Stimulated activated CD4-positive, alpha-beta T cell treated with anti-CD3 and anti-CD28 coated beads, Interleukin-12 subunit alpha, Interleukin-12 subunit beta, amount 100 ng/mL, for 48 hours (primary cell): ENCODE measurements at regions not wholly inside any gene's neighbourhood (a gene's known extent, or its start where the extent isn't known, plus 50 kb on each side); places are given as distances from the start of the nearest gene placed in this dataset.
"Not testable (repeated sequence)": the region's sequence is repeated elsewhere in the genome, so short reads cannot be mapped to it uniquely, and the experiment has no call there.

Source experiments
- DNase-seq, 3 donors: peaks; one replicate each; pipeline ENCODE4 v3.0.0-alpha.2; 2020; ENCODE audit warnings: low read depth in 2 of 3, low spot score in 1 of 3

DNA sequence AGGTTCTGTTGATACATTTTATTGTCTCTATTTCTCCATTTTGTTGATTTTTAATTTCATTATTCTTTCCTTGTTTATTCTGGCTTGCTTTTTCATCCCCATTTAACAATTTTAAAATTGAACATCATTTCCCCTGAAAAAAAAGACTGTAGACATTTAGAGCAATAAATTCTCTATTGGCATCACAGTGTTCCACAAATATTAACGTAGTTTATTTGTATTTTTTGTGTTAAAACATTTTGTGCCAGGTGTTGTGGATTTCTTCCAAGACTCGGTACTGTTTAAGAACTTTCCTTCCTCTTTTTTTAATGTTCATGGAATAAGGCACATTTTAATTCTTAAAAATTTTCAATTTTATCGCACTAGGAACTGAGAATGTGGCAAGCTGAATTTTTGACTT is 156.1 kb upstream of the NPY start:
- DNase-seq = no peak

DNA sequence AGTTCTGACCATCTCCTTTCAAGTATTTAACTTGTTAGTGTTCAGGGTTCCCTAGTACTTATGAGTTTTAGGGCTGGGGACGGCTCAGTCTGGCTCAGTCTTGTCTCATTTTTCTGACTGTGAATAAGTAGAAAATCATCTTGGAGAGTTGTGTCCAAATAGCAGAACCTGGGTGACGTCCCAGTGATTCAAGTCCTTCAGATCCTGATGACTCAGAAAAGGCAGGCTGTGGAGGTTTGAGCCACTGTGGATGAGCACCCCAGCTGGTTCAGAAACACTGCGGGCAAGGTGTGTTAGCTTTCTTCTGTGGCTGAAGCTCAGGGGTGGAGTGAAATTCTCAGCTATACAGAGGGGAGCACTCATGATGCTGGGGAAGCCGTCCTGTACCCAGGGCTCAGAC is 154.4 kb upstream of the NPY start:
- no peak for DNase-seq

DNA sequence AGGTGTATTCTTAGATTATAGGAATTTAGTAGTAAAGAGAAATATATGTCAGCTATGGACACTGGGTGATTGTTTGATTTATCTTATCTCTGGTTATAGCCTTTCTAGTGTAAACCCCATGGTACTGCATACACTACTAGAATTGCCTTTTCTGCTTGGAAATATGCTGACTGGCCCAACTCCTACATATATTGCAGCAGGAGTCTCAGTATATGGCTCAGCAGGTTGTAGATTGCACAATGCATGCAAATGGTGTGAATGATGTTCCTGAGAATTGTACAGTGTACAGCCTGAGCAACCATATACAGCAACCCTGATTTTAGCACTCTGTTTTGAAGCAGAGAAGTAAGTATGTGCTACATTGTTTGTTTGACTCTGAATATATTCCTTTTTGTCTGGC is 153.4 kb upstream of the NPY start:
- DNase-seq = no peak

DNA sequence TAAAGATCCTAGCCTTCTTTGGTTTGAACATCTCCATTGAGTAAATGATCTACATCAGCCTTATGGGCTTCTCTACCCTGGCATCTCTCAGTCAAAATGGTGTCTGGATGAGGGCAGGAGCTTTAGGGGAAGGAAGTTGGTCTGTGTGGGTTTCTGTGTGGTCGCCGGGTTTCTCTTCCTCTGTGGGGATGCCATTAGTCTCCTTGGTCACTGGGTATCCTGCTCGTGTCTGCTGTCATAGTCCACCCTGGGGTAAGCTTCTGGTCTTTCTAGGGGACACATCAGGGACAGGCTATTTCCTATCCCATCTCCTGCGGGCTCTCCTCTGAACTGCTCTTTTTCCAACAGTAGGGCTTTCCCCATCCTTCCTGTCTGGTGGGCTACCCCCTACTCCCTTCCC is 150.3 kb upstream of the NPY start:
- DNase-seq = no peak

GRCh38 chr7:24134535-24134934 is 149.5 kb upstream of the NPY start:
- no peak for DNase-seq

DNA sequence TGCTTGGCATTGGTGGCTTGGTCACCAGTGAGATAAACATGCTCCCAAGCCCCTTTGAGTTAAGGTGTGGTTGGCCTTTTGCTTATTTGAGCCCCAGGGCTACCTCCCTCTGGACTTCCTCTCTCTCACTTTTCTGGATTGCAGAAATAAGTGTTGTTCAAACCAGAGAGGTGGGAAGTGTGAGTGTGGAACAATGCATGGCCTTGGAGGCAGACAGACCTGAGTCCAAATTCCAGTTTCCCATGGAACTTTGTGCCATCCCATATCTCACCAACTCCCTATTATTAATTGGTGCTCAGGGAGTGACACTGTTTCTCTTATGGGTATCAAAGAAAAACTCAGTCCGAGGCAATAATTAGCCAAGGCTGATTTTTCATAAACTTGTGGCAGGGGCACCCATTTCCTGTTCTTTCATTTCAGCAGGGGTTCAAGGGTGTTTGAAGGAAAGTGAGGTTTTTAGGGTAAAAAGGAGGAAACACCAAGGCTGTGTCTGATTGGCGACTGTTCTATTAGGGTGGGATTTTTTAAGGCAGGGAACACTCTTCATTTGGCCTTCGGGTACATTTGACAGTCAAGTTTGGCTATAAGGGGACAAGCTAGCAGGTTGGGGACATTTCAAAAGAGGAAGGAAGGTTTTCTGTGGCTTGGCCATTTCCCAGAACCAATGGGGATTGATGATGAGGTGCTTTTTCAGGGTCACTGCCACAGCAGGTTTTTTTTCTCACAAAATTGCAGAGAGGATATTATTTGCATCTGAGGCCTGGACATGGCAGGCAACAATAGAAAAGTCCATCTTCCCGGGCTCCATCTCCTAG is 148.8 kb upstream of the NPY start:
- DNase-seq = no peak

GRCh38 chr7:24137338-24137737 is 146.7 kb upstream of the NPY start:
- DNase-seq = no peak

DNA sequence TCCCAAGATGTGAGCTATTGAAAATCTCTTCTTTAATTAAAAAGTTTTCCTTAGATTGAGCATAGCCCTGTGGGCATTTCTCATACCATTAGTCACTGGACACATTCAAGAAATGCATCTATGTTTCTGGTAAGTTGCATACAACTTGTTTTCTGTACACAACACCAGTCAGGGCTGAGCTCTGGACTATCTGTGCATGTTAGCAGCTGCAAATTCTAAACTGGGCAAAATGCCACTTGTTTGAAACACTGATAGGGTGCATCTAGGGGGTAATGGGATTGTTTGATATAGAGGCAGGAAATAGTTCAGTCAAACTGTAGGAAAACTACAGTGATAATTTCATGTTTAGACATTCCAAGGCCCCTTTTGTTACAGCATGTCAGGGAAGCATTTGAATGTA is 145.6 kb upstream of the NPY start:
- DNase-seq = no peak

GRCh38 chr7:24140001-24140400 is 144.0 kb upstream of the NPY start:
- DNase-seq = no peak

DNA sequence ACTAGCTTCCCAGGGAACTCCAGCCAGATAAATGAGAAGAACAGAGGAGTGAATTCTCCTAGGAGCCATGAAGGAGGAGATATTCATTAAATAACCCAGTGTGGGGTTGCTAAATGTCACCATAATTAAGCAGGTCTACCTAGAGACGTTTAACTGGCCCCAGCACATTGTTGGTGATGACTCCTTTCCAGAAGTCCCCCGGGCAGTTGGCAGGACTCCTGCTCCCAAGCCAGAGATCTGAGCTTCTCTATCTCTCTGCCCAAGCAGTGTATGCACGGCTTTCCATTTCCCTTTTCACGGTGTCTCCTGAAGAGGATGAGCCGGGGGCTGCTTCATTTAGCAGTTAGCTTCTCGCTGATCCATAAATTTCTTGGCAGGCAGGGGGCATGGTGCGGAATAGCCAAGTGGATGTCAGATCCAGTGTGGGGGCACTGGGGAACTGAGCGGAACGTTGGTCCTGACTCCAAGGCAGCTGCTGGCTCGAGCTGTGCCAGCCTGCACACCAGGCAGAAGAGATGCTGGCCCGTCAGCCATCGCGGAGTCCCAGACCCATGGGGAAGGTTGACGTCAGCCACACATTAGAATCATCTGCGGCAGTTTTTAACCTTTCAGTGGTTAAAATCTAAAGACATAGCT is 142.0 kb upstream of the NPY start:
- DNase-seq = no peak

- DNase-seq = no peak
These were observed 140.4 kb upstream of the NPY start for GRCh38 chr7:24143547-24143946.

DNA sequence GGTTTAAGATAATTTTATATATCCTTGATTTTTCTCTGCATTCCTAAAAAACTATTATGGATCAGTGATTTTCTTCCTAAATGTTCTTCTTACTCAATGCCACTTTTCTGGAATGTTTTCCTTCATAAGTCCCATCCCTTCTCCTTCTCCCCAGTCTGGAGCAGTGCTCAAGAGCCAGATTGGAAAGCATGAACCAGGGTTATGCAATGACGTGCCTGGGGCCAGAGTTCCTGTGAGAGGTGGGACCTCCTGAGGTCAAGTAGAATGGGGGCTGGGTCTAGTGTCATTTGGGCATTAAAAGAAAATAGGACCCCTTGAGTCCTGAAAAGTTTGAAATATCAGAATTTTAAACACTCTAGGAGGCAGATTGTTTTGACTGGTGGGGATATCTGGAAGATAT is 132.0 kb upstream of the NPY start:
- no peak for DNase-seq

GRCh38 chr7:24152356-24152755 is 131.6 kb upstream of the NPY start:
- DNase-seq = no peak

GRCh38 chr7:24152877-24153472 is 131.0 kb upstream of the NPY start:
- DNase-seq = no peak

DNA sequence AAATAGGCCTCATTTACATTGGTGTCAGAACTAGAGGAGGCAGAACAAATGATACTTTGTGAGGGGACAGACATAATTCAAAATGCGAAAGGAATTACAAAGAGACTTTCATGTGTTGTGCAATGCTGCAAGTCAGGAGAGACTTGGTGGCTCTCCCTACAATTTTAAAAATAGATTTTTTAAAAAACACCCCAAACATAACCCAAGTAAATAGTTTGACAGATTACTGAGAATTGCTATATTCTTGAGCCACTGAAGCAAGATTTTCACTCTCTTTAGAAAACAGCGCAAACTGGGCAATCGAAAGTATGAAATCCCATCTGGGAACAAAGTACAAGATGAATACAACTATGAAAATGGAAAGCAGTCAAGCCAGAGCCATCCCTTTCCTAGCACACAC is 126.3 kb upstream of the NPY start:
- DNase-seq = no peak

DNA sequence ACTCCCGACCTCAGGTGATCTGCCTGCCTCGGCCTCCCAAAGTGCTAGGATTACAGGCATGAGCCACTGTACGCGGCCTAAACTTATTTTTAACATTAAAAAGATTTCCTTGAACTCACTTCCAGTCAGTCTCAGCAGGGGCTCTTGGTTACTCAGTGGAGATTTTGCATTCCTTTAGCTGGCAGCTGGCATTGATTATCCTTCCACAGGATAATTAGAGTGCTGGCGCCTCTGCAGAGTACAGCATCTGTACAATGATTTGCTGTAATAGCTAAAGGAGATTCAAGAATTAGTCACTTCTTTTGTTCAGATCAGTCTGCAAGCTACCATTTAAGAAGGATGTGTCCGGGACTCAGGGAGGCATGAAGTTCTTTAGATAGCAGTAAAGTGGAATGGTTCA is 125.0 kb upstream of the NPY start:
- DNase-seq = no peak

DNA sequence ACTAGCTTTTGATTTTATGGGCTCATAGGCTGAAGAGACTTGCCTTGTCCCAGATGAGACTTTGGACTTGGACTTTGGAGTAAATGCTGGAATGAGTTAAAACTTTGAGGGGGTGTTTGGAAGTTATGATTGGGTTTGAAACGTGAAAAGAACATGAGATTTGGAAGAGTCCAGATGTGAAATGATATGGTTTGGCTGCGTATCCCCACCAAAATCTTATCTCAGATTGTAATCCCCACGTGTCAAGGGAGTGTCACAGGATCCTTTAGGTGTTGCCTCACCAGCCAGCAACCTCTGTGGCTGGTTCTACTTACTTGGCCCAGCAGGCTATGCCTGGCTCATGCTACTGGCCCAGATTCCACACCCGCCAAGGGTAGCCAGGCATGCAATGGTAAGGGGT is 119.6 kb upstream of the NPY start:
- DNase-seq = no peak

- DNase-seq = no peak
These were observed 114.8 kb upstream of the NPY start for GRCh38 chr7:24169077-24169624.

- not testable (repeated sequence) for DNase-seq
These were observed 112.0 kb upstream of the NPY start for GRCh38 chr7:24171951-24172350.

- no peak for DNase-seq
These were observed 111.1 kb upstream of the NPY start for GRCh38 chr7:24172856-24173255.

GRCh38 chr7:24175603-24176002 is 108.4 kb upstream of the NPY start:
- no peak for DNase-seq
